GM12878 (cell line): ENCODE measurements at regions not wholly inside any gene's neighbourhood (a gene's known extent, or its start where the extent isn't known, plus 50 kb on each side); places are given as distances from the start of the nearest gene placed in this dataset.

ENCODE experiments used
- HDGF ChIP-seq: fragments of 450-650 bp; IDR thresholded peaks from 2 replicates; pipeline ENCODE4 v1.6.1; 2016; ENCODE audit warnings: antibody characterized with exemption
- IKZF1 ChIP-seq: fragments of 450-650 bp; conservative IDR thresholded peaks from 2 replicates; pipeline ENCODE4 v1.6.1; 2017; ENCODE audit warnings: antibody characterized with exemption, mild to moderate bottlenecking
- KAT2A ChIP-seq: conservative IDR thresholded peaks from 2 replicates; pipeline ENCODE4 v1.6.1; 2011; ENCODE audit warnings: low read depth, low read length; ENCODE audit not compliant: control insufficient read depth
- MYB ChIP-seq: fragments of 150-350 bp; IDR thresholded peaks from 2 replicates; pipeline ENCODE4 v1.6.1; 2014; ENCODE audit warnings: mild to moderate bottlenecking, low read depth, low read length, borderline replicate concordance
- TF ChIP-seq, protein P1 (sequence below): fragments of 450-650 bp; IDR thresholded peaks from 2 replicates; pipeline ENCODE4 v1.6.1; 2018; ENCODE audit warnings: mild to moderate bottlenecking, low read depth, moderate library complexity; ENCODE audit not compliant: partially characterized antibody
- TF ChIP-seq, protein P2 (sequence below): IDR thresholded peaks from 2 replicates; pipeline ENCODE4 v1.6.1; 2012; ENCODE audit warnings: mild to moderate bottlenecking, low read depth, low read length
- TF ChIP-seq, protein P3 (sequence below): IDR thresholded peaks from 2 replicates; pipeline ENCODE4 v1.6.1; 2011; ENCODE audit warnings: low read depth, low read length, improper control_type of control experiment, borderline replicate concordance

DNA sequence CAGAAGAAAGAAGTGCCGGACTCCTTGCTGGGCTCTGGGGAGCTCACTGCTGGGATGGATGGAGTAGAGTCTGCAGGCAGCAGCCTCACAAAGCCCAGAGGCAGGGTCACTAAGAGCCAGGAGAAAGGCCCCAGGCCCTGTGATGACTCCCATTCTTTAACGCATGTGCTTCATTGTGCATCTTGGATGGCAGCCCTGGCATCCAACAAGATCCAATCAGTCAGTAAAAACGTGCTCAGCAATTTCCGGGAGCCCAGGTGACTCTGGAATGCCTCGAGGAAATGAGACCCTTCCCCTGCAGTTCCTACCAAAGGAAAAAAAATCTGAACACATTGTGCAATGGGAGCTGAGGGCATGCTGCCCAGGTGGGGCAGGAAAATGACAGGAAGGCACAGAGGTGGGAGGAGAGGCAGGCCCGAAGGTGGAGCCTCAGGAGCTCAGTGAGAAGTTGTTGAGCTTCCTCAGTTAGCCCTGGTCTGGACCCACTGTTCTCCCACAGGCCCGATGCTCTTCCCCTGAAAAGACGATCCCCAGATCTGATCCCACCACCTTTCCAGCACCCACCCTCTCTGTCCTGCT is 60.7 kb upstream of the TMEM72 start (continued):
- TF ChIP-seq, protein P1, sequence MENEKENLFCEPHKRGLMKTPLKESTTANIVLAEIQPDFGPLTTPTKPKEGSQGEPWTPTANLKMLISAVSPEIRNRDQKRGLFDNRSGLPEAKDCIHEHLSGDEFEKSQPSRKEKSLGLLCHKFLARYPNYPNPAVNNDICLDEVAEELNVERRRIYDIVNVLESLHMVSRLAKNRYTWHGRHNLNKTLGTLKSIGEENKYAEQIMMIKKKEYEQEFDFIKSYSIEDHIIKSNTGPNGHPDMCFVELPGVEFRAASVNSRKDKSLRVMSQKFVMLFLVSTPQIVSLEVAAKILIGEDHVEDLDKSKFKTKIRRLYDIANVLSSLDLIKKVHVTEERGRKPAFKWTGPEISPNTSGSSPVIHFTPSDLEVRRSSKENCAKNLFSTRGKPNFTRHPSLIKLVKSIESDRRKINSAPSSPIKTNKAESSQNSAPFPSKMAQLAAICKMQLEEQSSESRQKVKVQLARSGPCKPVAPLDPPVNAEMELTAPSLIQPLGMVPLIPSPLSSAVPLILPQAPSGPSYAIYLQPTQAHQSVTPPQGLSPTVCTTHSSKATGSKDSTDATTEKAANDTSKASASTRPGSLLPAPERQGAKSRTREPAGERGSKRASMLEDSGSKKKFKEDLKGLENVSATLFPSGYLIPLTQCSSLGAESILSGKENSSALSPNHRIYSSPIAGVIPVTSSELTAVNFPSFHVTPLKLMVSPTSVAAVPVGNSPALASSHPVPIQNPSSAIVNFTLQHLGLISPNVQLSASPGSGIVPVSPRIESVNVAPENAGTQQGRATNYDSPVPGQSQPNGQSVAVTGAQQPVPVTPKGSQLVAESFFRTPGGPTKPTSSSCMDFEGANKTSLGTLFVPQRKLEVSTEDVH, result no peak
- no peak for TF ChIP-seq KAT2A
- TF ChIP-seq, protein P2, sequence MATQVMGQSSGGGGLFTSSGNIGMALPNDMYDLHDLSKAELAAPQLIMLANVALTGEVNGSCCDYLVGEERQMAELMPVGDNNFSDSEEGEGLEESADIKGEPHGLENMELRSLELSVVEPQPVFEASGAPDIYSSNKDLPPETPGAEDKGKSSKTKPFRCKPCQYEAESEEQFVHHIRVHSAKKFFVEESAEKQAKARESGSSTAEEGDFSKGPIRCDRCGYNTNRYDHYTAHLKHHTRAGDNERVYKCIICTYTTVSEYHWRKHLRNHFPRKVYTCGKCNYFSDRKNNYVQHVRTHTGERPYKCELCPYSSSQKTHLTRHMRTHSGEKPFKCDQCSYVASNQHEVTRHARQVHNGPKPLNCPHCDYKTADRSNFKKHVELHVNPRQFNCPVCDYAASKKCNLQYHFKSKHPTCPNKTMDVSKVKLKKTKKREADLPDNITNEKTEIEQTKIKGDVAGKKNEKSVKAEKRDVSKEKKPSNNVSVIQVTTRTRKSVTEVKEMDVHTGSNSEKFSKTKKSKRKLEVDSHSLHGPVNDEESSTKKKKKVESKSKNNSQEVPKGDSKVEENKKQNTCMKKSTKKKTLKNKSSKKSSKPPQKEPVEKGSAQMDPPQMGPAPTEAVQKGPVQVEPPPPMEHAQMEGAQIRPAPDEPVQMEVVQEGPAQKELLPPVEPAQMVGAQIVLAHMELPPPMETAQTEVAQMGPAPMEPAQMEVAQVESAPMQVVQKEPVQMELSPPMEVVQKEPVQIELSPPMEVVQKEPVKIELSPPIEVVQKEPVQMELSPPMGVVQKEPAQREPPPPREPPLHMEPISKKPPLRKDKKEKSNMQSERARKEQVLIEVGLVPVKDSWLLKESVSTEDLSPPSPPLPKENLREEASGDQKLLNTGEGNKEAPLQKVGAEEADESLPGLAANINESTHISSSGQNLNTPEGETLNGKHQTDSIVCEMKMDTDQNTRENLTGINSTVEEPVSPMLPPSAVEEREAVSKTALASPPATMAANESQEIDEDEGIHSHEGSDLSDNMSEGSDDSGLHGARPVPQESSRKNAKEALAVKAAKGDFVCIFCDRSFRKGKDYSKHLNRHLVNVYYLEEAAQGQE, result no peak
- no peak for TF ChIP-seq IKZF1
- TF ChIP-seq, protein P3, sequence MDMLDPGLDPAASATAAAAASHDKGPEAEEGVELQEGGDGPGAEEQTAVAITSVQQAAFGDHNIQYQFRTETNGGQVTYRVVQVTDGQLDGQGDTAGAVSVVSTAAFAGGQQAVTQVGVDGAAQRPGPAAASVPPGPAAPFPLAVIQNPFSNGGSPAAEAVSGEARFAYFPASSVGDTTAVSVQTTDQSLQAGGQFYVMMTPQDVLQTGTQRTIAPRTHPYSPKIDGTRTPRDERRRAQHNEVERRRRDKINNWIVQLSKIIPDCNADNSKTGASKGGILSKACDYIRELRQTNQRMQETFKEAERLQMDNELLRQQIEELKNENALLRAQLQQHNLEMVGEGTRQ, result no peak
- TF ChIP-seq HDGF, result no peak
- no peak for TF ChIP-seq MYB
